ENCODE measurements at regions not wholly inside any gene's neighbourhood (a gene's known extent, or its start where the extent isn't known, plus 50 kb on each side); places are given as distances from the start of the nearest gene placed in this dataset.

DNA sequence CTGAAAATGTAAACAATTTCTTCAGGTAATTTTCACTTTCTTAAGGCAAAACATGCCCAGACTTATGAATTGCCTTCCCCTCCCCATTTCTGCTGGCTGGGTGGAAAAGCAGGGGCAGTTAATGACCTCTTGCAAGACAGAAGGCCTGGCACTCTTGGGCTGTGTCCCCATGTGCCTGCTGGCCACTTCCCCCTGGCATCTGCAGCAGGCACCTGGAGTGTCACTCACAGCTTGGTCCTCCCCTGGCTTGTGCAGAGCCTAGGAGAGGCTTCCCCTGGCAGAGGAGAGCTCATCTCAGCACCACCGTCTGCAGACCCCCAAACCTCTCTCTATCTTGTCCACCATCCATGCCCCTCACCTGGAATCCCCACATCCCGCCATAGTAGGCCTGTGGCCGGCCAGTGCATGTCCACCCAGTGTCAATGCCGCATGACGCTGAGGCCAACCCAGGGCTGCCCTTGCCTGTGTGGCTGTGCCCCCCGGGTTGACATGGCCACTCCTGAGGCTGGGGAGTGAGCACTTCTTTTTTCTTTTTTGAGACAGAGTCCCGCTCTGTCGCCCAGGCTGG, 83.5 kb upstream of the SLC22A23 start:
- H3K4me3 Mint-ChIP-seq: no peak overlapping the region
- H3K27me3 Mint-ChIP-seq: peaks cover 6% of the 10 kb centered on the region
- DNase-seq (ENCODE audit: extremely low spot score, unreplicated experiment): no peak
- H3K9me3 Mint-ChIP-seq: no peaks in the 10 kb centered on the region
- TF ChIP-seq CTCF (conservative IDR thresholded peaks at IDR 0.05): no peak
- H3K36me3 Mint-ChIP-seq: peaks cover 4% of the 10 kb centered on the region
- peaks cover 9% of the 10 kb centered on the region for H3K4me1 Mint-ChIP-seq (ENCODE audit: unreplicated experiment)
- H3K27ac Mint-ChIP-seq: no peak overlapping the region

GRCh38 chr6:3538536-3538935, 81.7 kb upstream of the SLC22A23 start:
- H3K36me3 Mint-ChIP-seq: peaks cover 2% of the 10 kb centered on the region
- peaks cover 9% of the 10 kb centered on the region for H3K4me1 Mint-ChIP-seq (ENCODE audit: unreplicated experiment)
- no peaks in the 10 kb centered on the region for H3K9me3 Mint-ChIP-seq
- no peak for TF ChIP-seq CTCF (conservative IDR thresholded peaks at IDR 0.05)
- H3K27ac Mint-ChIP-seq: no peak overlapping the region
- no peak overlapping the region for H3K4me3 Mint-ChIP-seq
- no peak for DNase-seq (ENCODE audit: extremely low spot score, unreplicated experiment)
- peaks cover 6% of the 10 kb centered on the region for H3K27me3 Mint-ChIP-seq

GRCh38 chr6:3536901-3537300, 80.1 kb upstream of the SLC22A23 start:
- Mint-ChIP-seq H3K4me1 (ENCODE audit: unreplicated experiment) (peaks cover 9% of the 10 kb centered on the region), H3K36me3 (no peaks in the 10 kb centered on the region), H3K4me3 (no peak overlapping the region), H3K27ac (no peak overlapping the region), H3K9me3 (no peaks in the 10 kb centered on the region), H3K27me3 (peaks cover 6% of the 10 kb centered on the region)
- no peak for TF ChIP-seq CTCF (conservative IDR thresholded peaks at IDR 0.05)
- DNase-seq (ENCODE audit: extremely low spot score, unreplicated experiment): no peak

- Mint-ChIP-seq H3K27ac (peak overlapping the region; percentile 38), H3K9me3 (no peaks in the 10 kb centered on the region), H3K4me1 (ENCODE audit: unreplicated experiment) (peaks cover 4% of the 10 kb centered on the region), H3K4me3 (peak overlapping the region; percentile 34), H3K27me3 (peaks cover 6% of the 10 kb centered on the region), H3K36me3 (no peaks in the 10 kb centered on the region)
- no peak for DNase-seq (ENCODE audit: extremely low spot score, unreplicated experiment)
- no peak for TF ChIP-seq CTCF (conservative IDR thresholded peaks at IDR 0.05)
Observed at GRCh38 chr6:3535776-3536435, 79.1 kb upstream of the SLC22A23 start.

- no peak for TF ChIP-seq CTCF (conservative IDR thresholded peaks at IDR 0.05)
- no peak for DNase-seq (ENCODE audit: extremely low spot score, unreplicated experiment)
- Mint-ChIP-seq H3K4me3 (peak overlapping the region; percentile 34), H3K4me1 (ENCODE audit: unreplicated experiment) (peaks cover 4% of the 10 kb centered on the region), H3K27ac (peak overlapping the region; percentile 38), H3K9me3 (peaks cover 4% of the 10 kb centered on the region), H3K36me3 (no peaks in the 10 kb centered on the region), H3K27me3 (peaks cover 7% of the 10 kb centered on the region)
Observed at GRCh38 chr6:3535033-3535775, 78.4 kb upstream of the SLC22A23 start.
